ENCODE measurements at regions not wholly inside any gene's neighbourhood (a gene's known extent, or its start where the extent isn't known, plus 50 kb on each side); places are given as distances from the start of the nearest gene placed in this dataset.

GRCh38 chr14:26905229-26905628 is 307.4 kb upstream of the NOVA1 start:
- no peaks in the 10 kb centered on the region for H3K9me3 ChIP-seq (ENCODE audit: control insufficient read depth, insufficient read depth, low read depth, low read length)
- DNase-seq (ENCODE audit: low read depth, low spot score) (no peak), ATAC-seq (no peak)
- in situ Hi-C loops (cut with HindIII; ENCODE audit: low pct_unique_long_range_greater_than_20kb, low sequenced_read_pairs) = no loop called here
- no peaks in the 10 kb centered on the region for H3K4me1 ChIP-seq (ENCODE audit: control insufficient read depth, insufficient read depth, low read length)
- H3K27me3 ChIP-seq (ENCODE audit: control insufficient read depth, insufficient read depth, low read length) = no peaks in the 10 kb centered on the region
- no peaks in the 10 kb centered on the region for H3K36me3 ChIP-seq (ENCODE audit: control insufficient read depth, insufficient read depth, low read length)
- ChIA-PET POLR2A (no interaction called here), CTCF (no interaction called here)
- no TSS peak for BruUV-seq (replicated peaks)
- intact Hi-C loops (cut with micrococcal nuclease; ENCODE audit: unreplicated experiment) = no loop called here
- H3K4me3 ChIP-seq (ENCODE audit: low read depth in 2 of 2, low read length in 2 of 2) = no peak overlapping the region
- no peak overlapping the region for H3K27ac ChIP-seq (ENCODE audit: low read length)
- TF ChIP-seq TCF7L2 (IDR thresholded peaks at IDR 0.05; ENCODE audit: low read depth, low read length) (no peak), CTCF (IDR thresholded peaks at IDR 0.05) (no peak), POLR2AphosphoS5 (IDR thresholded peaks at IDR 0.05; ENCODE audit: low read depth, low read length) (no peak), SIN3A (IDR thresholded peaks at IDR 0.05; ENCODE audit: borderline replicate concordance, insufficient read depth, low read depth, low read length) (no peak), REST (IDR thresholded peaks at IDR 0.05; ENCODE audit: insufficient read depth in 1 of 2, low read depth in 2 of 2, low read length in 1 of 2) (no peak)

- no peak for TF ChIP-seq SIN3A (IDR thresholded peaks at IDR 0.05; ENCODE audit: borderline replicate concordance, insufficient read depth, low read depth, low read length)
- TF ChIP-seq CTCF (IDR thresholded peaks at IDR 0.05) = no peak
- no peak for TF ChIP-seq TCF7L2 (IDR thresholded peaks at IDR 0.05; ENCODE audit: low read depth, low read length)
- no peak for TF ChIP-seq REST (IDR thresholded peaks at IDR 0.05; ENCODE audit: insufficient read depth in 1 of 2, low read depth in 2 of 2, low read length in 1 of 2)
- no peak for TF ChIP-seq POLR2AphosphoS5 (IDR thresholded peaks at IDR 0.05; ENCODE audit: low read depth, low read length)
- CTCF ChIA-PET = no interaction called here
- intact Hi-C loops (cut with micrococcal nuclease; ENCODE audit: unreplicated experiment) = no loop called here
Measured at GRCh38 chr14:26913786-26914185, 316.0 kb upstream of the NOVA1 start.

More at GRCh38 chr14:26913786-26914185, 316.0 kb upstream of the NOVA1 start:
- H3K4me1 ChIP-seq (ENCODE audit: control insufficient read depth, insufficient read depth, low read length) = no peaks in the 10 kb centered on the region
- no peaks in the 10 kb centered on the region for H3K27me3 ChIP-seq (ENCODE audit: control insufficient read depth, insufficient read depth, low read length)
- DNase-seq (ENCODE audit: low read depth, low spot score) = no peak
- no peak overlapping the region for H3K27ac ChIP-seq (ENCODE audit: low read length)
- BruUV-seq (replicated peaks) = no TSS peak
- H3K9me3 ChIP-seq (ENCODE audit: control insufficient read depth, insufficient read depth, low read depth, low read length) = no peaks in the 10 kb centered on the region
- no peak overlapping the region for H3K4me3 ChIP-seq (ENCODE audit: low read depth in 2 of 2, low read length in 2 of 2)
- H3K36me3 ChIP-seq (ENCODE audit: control insufficient read depth, insufficient read depth, low read length) = no peaks in the 10 kb centered on the region
- ATAC-seq = no peak
- POLR2A ChIA-PET = no interaction called here
- in situ Hi-C loops (cut with HindIII; ENCODE audit: low pct_unique_long_range_greater_than_20kb, low sequenced_read_pairs) = no loop called here
